RPMI7951 (cell line): ENCODE measurements at regions not wholly inside any gene's neighbourhood (a gene's known extent, or its start where the extent isn't known, plus 50 kb on each side); places are given as distances from the start of the nearest gene placed in this dataset.

Source experiments
- DNase-seq: peaks from one replicate; pipeline ENCODE4 v3.0.0-alpha.2; 2012; ENCODE audit warnings: low read depth

- DNase-seq = no peak
These were observed 53.9 kb downstream of the BARX1 start for GRCh38 chr9:93900971-93901861.

- DNase-seq = no peak
These were observed 54.7 kb downstream of the BARX1 start for GRCh38 chr9:93900436-93900819.

GRCh38 chr9:93899609-93900435 lies 55.3 kb downstream of the BARX1 start:
- no peak for DNase-seq

- no peak for DNase-seq
These were observed 56.4 kb downstream of the BARX1 start for GRCh38 chr9:93898502-93899426.

- DNase-seq = no peak
These were observed 57.1 kb downstream of the BARX1 start for GRCh38 chr9:93898026-93898425.

GRCh38 chr9:93897075-93897970 lies 57.8 kb downstream of the BARX1 start:
- DNase-seq = no peak

- DNase-seq = no peak
These were observed 58.6 kb downstream of the BARX1 start for GRCh38 chr9:93896496-93897033.

- no peak for DNase-seq
These were observed 59.1 kb downstream of the BARX1 start for GRCh38 chr9:93896093-93896492.

- DNase-seq = no peak
These were observed 59.6 kb downstream of the BARX1 start for GRCh38 chr9:93895535-93895934.

- no peak for DNase-seq
These were observed 60.5 kb downstream of the BARX1 start for GRCh38 chr9:93894691-93895079.

- DNase-seq = no peak
These were observed 61.1 kb downstream of the BARX1 start for GRCh38 chr9:93893899-93894690.

- no peak for DNase-seq
These were observed 62.0 kb downstream of the BARX1 start for GRCh38 chr9:93893194-93893593.

GRCh38 chr9:93892748-93893147 lies 62.4 kb downstream of the BARX1 start:
- DNase-seq = no peak

- no peak for DNase-seq
These were observed 63.4 kb downstream of the BARX1 start for GRCh38 chr9:93891549-93892310.

GRCh38 chr9:93891050-93891449 lies 64.1 kb downstream of the BARX1 start:
- no peak for DNase-seq

GRCh38 chr9:93890436-93890935 lies 64.7 kb downstream of the BARX1 start:
- DNase-seq = no peak

- no peak for DNase-seq
These were observed 68.2 kb downstream of the BARX1 start for GRCh38 chr9:93886911-93887310.

GRCh38 chr9:93884808-93885207 lies 70.3 kb downstream of the BARX1 start:
- no peak for DNase-seq
